B cell (primary cell): ENCODE measurements at regions not wholly inside any gene's neighbourhood (a gene's known extent, or its start where the extent isn't known, plus 50 kb on each side); places are given as distances from the start of the nearest gene placed in this dataset.

Experiments
- EZH2 ChIP-seq: IDR thresholded peaks from 2 replicates; pipeline ENCODE4 v1.6.1; 2012; ENCODE audit warnings: borderline replicate concordance, low read depth, mild to moderate bottlenecking, moderate library complexity, low read length; ENCODE audit not compliant: insufficient read depth, poor library complexity, severe bottlenecking
- TF ChIP-seq, protein P1 (sequence below): fragments of 200-600 bp; IDR thresholded peaks from one replicate; pipeline ENCODE4 v1.8.0; 2022; ENCODE audit warnings: antibody characterized with exemption, mild to moderate bottlenecking

DNA sequence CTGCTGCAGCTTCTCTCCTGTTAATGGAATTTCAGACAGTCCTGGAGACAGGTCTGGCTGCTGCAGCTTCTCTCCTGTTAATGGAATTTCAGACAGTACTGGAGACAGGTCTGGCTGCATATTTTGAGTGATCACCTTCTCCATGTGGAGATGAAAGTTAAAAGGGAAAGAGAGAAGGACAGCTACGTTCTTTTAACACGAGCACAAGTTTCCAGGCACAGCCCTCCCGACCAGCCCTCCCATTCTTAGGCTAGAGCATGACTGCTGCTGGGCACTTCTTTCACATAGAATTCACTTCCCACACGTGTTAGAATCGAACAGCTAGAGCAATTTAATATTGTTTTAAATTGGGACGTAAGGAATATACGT, 133.3 kb upstream of the DMRT1 start:
- TF ChIP-seq, protein P1, sequence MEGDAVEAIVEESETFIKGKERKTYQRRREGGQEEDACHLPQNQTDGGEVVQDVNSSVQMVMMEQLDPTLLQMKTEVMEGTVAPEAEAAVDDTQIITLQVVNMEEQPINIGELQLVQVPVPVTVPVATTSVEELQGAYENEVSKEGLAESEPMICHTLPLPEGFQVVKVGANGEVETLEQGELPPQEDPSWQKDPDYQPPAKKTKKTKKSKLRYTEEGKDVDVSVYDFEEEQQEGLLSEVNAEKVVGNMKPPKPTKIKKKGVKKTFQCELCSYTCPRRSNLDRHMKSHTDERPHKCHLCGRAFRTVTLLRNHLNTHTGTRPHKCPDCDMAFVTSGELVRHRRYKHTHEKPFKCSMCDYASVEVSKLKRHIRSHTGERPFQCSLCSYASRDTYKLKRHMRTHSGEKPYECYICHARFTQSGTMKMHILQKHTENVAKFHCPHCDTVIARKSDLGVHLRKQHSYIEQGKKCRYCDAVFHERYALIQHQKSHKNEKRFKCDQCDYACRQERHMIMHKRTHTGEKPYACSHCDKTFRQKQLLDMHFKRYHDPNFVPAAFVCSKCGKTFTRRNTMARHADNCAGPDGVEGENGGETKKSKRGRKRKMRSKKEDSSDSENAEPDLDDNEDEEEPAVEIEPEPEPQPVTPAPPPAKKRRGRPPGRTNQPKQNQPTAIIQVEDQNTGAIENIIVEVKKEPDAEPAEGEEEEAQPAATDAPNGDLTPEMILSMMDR = no peak
- TF ChIP-seq EZH2 = no peak
